ENCODE measurements at regions not wholly inside any gene's neighbourhood (a gene's known extent, or its start where the extent isn't known, plus 50 kb on each side); places are given as distances from the start of the nearest gene placed in this dataset.
"Not testable (repeated sequence)": the region's sequence is repeated elsewhere in the genome, so short reads cannot be mapped to it uniquely, and the experiment has no call there.

- TF ChIP-seq CTCF (conservative IDR thresholded peaks at IDR 0.05): no peak
- no peak overlapping the region for H3K27ac ChIP-seq
Observed at GRCh38 chr5:166724284-166724683, 1567.2 kb upstream of the WWC1 start.

DNA sequence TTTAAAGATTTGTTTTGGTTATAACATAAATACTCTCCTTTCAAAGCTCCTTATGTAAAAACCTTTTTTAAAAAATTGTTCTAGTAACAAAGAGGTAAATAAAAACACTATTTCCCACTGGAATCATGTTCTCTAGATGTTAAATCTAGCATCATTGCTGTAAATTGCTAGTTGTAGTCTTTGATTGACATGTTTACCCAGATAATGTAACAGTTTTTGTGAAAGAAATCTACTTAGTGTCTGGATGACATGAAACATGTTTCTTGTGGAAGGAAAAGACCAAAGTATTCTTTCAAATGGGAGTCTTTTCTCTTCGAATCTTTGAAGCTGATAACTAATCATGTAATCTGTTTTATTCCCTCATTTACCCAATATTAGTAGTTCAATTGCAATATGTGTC is 1565.9 kb upstream of the WWC1 start:
- no peak overlapping the region for H3K27ac ChIP-seq
- no peak for TF ChIP-seq CTCF (conservative IDR thresholded peaks at IDR 0.05)

DNA sequence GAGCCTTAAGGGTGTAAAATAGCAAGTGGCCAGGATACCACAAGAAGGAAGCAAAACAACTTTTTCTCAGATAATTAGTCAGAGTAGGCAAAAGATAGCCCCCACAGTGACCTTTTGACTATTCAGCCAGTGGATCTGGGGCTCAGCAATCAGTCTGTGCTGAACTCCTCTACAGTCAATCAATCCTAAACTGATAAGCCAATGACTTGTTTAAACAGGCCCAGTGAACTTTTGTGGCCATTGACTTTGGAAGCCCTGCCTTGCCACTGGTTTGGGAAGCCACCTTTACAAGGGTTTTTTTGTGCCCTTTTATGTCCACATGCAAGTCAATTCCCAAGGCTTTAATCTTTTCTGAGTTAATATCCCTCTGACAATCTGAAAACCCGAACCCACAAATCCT is 1565.0 kb upstream of the WWC1 start:
- no peak overlapping the region for H3K27ac ChIP-seq
- TF ChIP-seq CTCF (conservative IDR thresholded peaks at IDR 0.05): no peak

DNA sequence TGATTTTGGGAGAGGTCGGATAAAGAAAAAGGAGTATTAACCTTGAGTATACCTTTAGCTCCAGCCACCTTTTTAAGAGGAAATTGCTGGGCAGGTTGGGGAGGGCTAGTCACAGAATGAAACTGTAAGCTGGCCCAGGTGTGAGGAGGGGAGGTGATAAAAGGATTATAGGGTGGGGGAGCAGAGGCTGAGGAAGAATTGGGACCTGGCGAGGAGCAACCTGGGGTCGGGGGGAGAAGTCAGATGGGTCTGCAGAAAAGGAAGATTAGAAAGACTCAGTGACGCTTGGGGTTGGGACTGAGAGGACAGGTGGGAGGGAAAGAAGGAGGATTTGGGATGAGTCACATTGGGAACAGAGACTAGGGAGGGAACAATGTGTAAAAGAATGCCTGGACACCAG is 1548.5 kb upstream of the WWC1 start:
- not testable (repeated sequence) for H3K27ac ChIP-seq

DNA sequence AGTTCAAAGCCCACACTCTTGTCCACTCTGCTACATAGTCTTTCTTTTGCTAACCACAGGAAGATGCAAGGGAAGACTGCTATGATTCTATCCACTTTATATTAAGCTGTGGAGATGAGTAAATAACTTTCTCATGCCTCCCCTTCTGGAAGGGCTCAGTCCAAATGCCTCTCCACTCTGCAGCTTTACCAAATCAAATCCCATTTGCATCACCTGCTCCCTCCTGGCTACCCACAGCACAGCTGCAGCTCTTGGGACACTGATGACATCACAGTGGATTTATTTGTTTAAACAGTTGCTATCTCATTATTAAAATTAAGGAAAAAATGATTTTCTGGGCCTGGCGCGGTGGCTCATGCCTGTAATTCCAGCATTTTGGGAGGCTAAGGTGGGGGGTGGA is 1544.9 kb upstream of the WWC1 start:
- no peak overlapping the region for H3K27ac ChIP-seq
- no peak for TF ChIP-seq CTCF (conservative IDR thresholded peaks at IDR 0.05)

DNA sequence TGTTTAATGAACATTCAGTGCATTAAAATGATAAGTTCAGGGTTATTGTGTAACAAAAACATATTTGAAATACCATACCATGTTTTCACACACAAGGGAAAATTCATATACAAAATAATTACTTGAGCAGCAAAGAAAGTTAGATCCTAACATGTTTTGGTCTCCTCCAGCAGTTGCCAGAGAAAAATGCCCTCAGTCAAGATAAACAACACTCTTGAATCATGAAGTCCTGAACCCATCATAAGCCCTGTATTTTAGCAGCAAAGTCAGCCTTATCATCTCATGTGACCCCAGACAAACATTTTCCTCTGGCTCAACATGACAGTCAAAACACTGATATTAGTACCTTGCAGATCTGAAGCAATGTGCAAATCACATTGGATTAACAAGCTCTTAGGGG is 1541.1 kb upstream of the WWC1 start:
- TF ChIP-seq CTCF (conservative IDR thresholded peaks at IDR 0.05): no peak
- H3K27ac ChIP-seq: no peak overlapping the region

GRCh38 chr5:166758151-166758550 is 1533.3 kb upstream of the WWC1 start:
- H3K27ac ChIP-seq: no peak overlapping the region
- no peak for TF ChIP-seq CTCF (conservative IDR thresholded peaks at IDR 0.05)

GRCh38 chr5:166767858-166768257 is 1523.6 kb upstream of the WWC1 start:
- no peak for TF ChIP-seq CTCF (conservative IDR thresholded peaks at IDR 0.05)

More at GRCh38 chr5:166767858-166768257, 1523.6 kb upstream of the WWC1 start:
- no peak overlapping the region for H3K27ac ChIP-seq
